Upper lobe of left lung (tissue), 4 donors: ENCODE measurements at regions not wholly inside any gene's neighbourhood (a gene's known extent, or its start where the extent isn't known, plus 50 kb on each side); places are given as distances from the start of the nearest gene placed in this dataset.

ENCODE experiments used
- CTCF ChIP-seq, 6 experiments: fragments of 450-650 bp in 4 of 6; fragments of 200-600 bp in 2 of 6; sonication (generic) in 2 of 6; IDR thresholded peaks; one replicate each; pipeline ENCODE4 v1.5.1; 2016 to 2019; ENCODE audit warnings: antibody characterized with exemption in 6 of 6
- EP300 ChIP-seq, 4 donors: sonication (generic); formaldehyde crosslinking; IDR thresholded peaks; one replicate each; pipeline ENCODE4 v1.5.1; 2017; ENCODE audit warnings: antibody characterized with exemption in 4 of 4, control low read depth in 2 of 4
- POLR2A ChIP-seq, 4 donors: fragments of 450-650 bp; IDR thresholded peaks; one replicate each; pipeline ENCODE4 v1.5.1; 2016 to 2017; ENCODE audit warnings: antibody characterized with exemption in 4 of 4, mild to moderate bottlenecking in 2 of 4

GRCh38 chr2:8255448-8255800 lies 426.4 kb upstream of the ID2 start:
- TF ChIP-seq CTCF (IDR thresholded peaks at IDR 0.05) (no peak), POLR2A (IDR thresholded peaks at IDR 0.05) (no peak), EP300 (IDR thresholded peaks at IDR 0.05) (no peak)
